HG02642 (cell line): ENCODE measurements at regions not wholly inside any gene's neighbourhood (a gene's known extent, or its start where the extent isn't known, plus 50 kb on each side); places are given as distances from the start of the nearest gene placed in this dataset.
A peak's percentile ranks its signal among the peaks of the same experiment; 100 is the strongest.
"Not testable (repeated sequence)": the region's sequence is repeated elsewhere in the genome, so short reads cannot be mapped to it uniquely, and the experiment has no call there.

ENCODE experiments used
- ATAC-seq: cut with Tn5 transposase; IDR thresholded peaks from one replicate; pipeline ENCODE4 v1.9.1; 2021; ENCODE audit warnings: mild to moderate bottlenecking; ENCODE audit not compliant: unreplicated experiment, poor library complexity

DNA sequence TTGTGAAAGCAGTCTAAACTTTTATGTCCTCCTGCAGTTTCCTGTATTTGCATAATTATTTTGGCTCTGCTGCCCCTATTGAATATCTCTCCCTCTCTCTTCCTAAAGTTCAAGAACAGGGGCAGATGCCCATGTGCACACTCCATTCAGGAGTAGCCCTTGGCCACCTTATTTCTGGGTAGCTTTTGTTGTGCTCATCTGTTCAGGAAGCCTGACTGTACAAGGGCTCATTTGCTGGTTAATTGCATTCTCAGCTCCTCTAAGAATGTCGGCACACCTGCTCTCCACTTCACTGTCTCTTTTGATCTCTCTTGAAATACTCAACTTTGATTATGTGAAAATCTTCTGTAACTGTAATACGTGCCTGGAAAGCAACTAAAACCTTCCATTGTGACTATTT is 1378.8 kb upstream of the CDH8 start:
- no peak for ATAC-seq

GRCh38 chr16:63410594-63410993 is 1374.4 kb upstream of the CDH8 start:
- no peak for ATAC-seq

GRCh38 chr16:63403792-63404191 is 1367.6 kb upstream of the CDH8 start:
- no peak for ATAC-seq

DNA sequence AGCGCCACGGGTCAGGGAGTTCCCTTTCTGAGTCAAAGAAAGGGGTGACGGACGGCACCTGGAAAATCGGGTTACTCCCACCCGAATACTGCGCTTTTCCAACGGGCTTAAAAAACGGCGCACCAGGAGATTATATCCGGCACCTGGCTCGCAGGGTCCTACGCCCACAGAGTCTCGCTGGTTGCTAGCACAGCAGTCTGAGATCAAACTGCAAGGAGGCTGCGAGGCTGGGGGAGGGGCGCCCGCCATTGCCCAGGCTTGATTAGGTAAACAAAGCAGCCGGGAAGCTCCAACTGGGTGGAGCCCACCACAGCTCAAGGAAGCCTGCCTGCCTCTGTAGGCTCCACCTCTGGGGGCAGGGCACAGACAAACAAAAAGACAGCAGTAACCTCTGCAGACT is 1352.0 kb upstream of the CDH8 start:
- not testable (repeated sequence) for ATAC-seq

DNA sequence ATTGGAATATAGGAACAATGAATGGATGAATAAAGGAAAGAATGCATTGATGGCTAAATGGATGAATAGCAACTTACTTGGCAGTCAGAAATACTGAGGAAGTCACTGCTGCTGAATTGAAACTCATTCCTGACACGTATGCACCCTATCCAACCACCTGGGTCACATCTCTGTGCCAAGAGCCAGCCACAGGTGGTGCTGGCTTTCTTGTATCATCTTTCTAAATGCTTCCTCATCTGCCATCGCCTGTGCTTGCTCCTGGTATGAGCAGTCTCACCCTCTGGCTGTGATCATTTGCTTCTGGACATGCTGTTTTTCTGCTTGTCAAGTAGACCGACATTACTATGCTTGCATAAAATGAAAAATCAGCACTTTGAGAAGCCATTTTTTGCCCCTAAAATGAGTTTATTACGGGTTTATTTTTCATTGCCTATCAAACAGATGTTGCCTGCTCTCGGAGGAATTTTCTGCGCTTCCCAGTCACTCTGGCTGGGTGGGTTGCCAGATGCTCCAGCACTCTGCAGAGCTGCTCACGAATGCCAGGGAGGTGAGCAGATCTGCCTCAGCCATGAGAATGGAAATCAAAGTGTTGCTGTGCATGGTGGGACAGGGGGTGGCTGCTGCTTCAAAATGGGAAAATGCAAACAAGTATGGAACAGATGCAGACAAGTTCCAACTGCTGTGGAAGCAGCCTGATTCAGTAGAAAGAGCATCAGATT is 1349.6 kb upstream of the CDH8 start:
- ATAC-seq, result no peak

DNA sequence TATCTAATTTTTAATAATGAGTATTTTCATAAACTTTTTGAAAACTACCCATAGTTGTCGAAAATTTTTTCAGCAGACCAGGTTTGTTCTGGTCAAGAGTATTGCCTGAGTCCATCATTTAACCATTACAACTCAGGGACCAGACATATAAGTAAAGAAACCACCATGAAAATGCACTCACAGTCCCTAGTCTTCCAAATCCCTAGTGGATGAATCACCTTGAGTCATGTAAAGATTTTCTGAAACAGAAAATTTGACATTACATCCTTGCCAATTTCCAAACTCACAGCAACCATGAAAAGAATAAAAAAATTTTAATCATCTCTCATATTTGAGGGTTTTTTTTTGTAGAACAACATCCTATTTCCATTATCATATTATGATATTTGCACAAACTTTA is 1337.5 kb upstream of the CDH8 start:
- ATAC-seq, result no peak

GRCh38 chr16:63372815-63373214 is 1336.6 kb upstream of the CDH8 start:
- ATAC-seq, result no peak

DNA sequence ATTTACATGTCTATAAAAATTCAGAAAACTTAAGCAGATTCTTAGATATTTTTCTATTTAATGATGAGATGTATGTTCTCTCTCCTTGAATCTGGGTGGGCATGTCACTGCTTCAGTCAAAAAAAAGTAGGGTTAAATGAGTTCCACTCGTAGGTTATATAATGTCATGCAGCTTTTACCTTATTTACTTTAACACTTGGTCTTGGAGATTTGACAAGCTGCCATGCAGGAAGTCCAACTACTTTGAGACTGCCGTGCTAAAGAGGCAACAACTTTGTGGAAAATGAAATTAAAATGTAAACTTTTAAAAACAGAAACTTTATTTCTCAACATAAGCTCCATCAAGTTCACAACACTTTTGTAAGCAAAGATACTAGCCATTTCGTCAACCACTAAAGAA is 1336.0 kb upstream of the CDH8 start:
- ATAC-seq, result no peak

GRCh38 chr16:63365649-63366304 is 1329.5 kb upstream of the CDH8 start:
- ATAC-seq, result no peak

DNA sequence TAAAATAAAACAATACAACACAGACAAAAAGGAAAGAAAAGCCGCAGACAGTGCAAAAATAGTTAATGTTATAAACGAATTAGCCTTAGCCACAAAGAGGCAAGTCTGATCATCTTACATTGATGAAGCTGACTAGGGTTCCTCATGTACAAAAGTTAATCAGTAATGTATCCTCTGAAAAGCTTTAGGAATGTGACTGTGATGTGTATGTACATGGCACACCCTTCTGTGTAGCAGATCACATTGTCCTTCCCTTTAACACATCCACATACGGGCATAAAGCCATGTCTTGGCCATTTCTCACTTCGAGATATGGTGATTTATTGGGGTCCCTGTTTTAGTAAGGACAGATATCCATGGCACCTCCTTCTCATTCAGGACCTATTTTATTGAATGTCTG is 1327.5 kb upstream of the CDH8 start:
- no peak for ATAC-seq

GRCh38 chr16:63361032-63361624 is 1324.9 kb upstream of the CDH8 start:
- peak; percentile 71 for ATAC-seq

DNA sequence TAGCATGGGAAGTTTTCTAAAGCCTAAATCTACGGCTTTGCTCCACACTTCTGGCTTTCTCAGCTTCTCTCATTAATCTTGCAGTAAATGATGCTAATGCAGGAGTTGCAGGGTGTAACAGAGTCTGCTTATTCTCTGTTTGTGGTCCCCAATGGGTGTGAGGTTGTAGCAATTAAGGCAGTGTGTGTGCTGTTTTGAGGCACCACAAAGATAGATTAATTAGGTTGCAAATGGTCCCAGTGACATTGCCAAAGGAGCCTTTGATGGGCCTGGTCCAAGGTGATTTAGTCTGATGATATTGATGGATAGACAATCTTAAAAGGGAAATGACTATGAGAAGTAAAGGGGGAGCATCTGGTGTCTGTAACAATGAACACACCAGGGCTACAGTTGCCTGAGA is 1313.7 kb upstream of the CDH8 start:
- no peak for ATAC-seq

- ATAC-seq, result no peak
These were observed 1309.8 kb upstream of the CDH8 start for GRCh38 chr16:63346000-63346399.

- ATAC-seq, result no peak
These were observed 1301.0 kb upstream of the CDH8 start for GRCh38 chr16:63337264-63337663.

DNA sequence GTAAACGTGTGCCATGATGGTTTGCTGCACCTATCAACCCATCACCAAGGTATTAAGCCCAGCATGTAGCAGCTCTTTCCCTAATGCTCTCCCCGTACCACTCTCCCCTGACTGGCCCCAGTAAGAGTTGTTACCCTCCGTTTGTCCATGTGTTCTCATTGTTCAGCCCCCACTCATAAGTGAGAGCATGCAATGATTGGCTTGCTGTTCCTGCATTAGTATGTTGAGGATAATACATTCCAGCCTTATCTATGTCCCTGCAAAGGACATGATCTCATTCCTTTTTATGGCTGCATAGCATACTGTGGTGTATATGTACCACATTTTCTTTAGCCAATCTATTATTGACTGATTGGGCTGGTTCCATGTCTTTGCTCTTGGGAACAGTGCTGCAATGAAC is 1294.9 kb upstream of the CDH8 start:
- ATAC-seq, result no peak

- ATAC-seq, result no peak
These were observed 1290.6 kb upstream of the CDH8 start for GRCh38 chr16:63326736-63327339.

DNA sequence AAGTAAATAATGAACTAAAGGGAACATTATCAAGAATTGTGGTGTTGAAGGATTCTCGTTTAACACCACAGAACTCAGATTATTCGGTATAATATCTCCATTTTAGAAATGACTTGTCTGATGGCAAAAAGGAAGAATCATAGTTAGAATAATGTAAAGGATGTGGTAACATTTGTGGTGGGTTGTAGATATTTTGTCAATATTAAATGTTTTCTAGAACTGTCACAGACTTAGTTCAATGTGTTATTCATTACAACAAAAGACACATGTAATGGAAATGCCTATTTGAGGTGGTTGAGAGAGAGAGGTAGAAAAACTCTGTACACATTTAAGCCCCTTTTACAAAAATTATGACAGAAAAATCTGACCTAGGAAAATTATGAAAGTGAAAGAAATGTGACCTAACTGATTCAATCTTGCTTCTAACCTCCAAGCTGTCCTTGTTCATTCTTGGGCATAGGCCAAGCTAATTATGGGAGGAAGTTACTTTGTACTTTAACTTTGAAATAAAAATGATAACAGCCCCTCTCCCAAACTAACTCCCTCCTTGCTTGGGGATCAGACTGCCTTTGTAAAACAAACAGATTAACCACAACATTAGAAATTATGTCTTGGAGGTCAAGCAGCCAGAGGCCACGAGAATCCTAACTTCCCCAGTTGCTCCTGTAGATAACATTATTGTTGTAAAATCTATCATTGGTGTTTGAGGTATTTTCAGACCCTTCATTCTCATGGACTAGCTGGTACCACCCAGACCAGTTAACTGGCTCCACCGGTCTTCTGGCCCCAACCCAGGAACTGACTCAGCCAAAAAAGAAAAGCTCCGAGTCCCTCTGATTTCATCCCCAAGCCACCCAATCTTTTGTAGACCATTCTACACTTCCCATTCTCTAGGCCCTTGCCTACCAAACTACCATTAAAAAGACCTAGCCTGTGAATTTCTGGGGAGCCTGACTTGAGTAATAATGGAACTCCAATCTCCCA is 1287.8 kb upstream of the CDH8 start:
- ATAC-seq, result no peak

DNA sequence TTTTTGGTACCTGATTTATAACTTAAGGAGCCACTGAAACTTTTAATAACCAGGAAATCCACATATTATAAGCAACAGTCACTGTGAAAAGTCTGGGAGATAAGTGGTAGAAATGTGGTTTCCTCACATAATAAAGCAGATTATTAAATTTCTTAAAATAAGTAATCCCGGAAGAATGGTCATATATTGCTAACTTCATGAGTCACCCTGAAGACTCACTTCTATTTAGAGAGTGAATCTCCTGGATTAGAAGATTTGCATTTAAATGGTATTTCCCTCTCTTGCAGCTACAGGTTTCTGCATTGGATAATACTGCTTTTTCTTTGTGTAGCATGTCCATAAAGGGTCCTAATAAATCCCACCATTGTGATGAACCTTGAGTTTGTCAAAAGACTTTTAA is 1286.8 kb upstream of the CDH8 start:
- ATAC-seq, result no peak

DNA sequence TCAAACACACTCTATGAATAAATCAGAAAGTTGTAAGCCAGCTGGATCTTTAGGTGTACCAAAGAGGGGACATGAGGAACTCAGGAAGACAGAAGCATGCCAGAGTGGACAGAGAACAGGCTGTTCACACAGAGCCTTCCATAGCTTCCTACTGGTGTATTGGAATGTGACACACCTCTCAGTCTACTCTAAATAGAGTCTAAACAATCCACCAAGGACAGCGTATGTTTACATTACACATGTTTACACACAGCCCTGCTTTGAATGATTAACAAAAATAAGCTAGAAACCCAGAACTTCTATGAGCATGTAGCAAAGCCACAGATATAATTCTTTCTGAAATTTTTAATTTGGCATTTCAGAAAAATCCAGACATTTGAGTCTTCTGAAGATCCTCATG is 1279.0 kb upstream of the CDH8 start:
- ATAC-seq, result no peak

DNA sequence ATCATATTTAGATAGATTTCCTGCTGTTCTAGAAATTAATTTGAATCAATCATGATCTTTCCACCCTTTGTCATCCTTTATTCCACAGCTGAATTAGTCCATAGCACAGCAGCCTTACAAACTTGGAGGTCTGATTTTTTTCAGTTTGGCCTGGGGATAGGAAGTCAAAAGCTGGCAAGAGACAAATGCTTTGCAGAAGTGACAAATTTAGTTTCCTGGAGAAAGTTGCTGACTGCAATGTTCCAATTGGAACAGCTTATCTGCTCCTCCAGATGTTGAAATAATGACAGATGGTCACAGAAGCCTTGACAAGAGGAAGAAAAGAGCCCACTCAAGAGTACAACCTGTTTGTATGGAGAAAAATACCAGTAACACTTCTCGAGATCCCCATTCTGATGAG is 1276.1 kb upstream of the CDH8 start:
- no peak for ATAC-seq
